Neural crest cell (in vitro differentiated cells): ENCODE measurements at regions not wholly inside any gene's neighbourhood (a gene's known extent, or its start where the extent isn't known, plus 50 kb on each side); places are given as distances from the start of the nearest gene placed in this dataset.

Experiments
- DNase-seq: peaks from one replicate; pipeline ENCODE4 v3.0.0; 2021; ENCODE audit warnings: low read depth, mixed read lengths, low spot score
- H3K27ac Mint-ChIP-seq: one replicate; pipeline ENCODE4 v1.8.0; 2021; ENCODE audit warnings: mild to moderate bottlenecking, mixed read lengths; ENCODE audit not compliant: unreplicated experiment
- H3K27me3 Mint-ChIP-seq: 2 replicates; pipeline ENCODE4 v1.8.0; 2021; ENCODE audit warnings: low read depth, mild to moderate bottlenecking, mixed read lengths
- H3K36me3 Mint-ChIP-seq: 2 replicates; pipeline ENCODE4 v1.8.0; 2021; ENCODE audit warnings: low read depth, mild to moderate bottlenecking, mixed read lengths
- H3K4me1 Mint-ChIP-seq: 2 replicates; pipeline ENCODE4 v1.8.0; 2021; ENCODE audit warnings: mixed read lengths
- H3K4me3 Mint-ChIP-seq: one replicate; pipeline ENCODE4 v1.8.0; 2021; ENCODE audit warnings: mild to moderate bottlenecking, mixed read lengths
- H3K9me3 Mint-ChIP-seq: 2 replicates; pipeline ENCODE4 v1.8.0; 2021; ENCODE audit warnings: mixed read lengths
- TF ChIP-seq, protein P1 (sequence below): fragments of 200-600 bp; sonication (generic); conservative IDR thresholded peaks from 2 replicates; pipeline ENCODE4 v1.5.0; 2021; ENCODE audit warnings: antibody characterized with exemption, mild to moderate bottlenecking

DNA sequence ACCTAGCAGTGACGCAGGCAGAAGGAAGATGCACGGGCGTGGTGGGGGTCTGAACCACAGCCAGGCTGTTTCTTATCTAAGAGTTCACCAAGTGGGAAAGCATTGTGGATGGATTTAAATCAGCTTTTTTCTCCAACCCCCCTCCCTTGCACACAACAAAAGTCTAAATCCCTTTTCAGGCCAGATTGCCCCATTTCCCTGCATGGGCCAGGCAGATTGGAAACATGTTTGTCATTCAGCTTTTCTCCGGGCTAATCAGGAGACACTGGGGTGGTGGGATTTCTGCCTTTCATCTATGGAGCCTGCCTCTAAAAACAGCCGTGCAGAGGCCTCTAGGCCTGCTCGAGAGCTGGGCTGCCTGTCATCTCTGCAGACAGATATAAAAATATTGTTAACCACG is 166.3 kb upstream of the LEF1 start:
- no peak for DNase-seq
- TF ChIP-seq, protein P1, sequence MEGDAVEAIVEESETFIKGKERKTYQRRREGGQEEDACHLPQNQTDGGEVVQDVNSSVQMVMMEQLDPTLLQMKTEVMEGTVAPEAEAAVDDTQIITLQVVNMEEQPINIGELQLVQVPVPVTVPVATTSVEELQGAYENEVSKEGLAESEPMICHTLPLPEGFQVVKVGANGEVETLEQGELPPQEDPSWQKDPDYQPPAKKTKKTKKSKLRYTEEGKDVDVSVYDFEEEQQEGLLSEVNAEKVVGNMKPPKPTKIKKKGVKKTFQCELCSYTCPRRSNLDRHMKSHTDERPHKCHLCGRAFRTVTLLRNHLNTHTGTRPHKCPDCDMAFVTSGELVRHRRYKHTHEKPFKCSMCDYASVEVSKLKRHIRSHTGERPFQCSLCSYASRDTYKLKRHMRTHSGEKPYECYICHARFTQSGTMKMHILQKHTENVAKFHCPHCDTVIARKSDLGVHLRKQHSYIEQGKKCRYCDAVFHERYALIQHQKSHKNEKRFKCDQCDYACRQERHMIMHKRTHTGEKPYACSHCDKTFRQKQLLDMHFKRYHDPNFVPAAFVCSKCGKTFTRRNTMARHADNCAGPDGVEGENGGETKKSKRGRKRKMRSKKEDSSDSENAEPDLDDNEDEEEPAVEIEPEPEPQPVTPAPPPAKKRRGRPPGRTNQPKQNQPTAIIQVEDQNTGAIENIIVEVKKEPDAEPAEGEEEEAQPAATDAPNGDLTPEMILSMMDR: no peak

DNA sequence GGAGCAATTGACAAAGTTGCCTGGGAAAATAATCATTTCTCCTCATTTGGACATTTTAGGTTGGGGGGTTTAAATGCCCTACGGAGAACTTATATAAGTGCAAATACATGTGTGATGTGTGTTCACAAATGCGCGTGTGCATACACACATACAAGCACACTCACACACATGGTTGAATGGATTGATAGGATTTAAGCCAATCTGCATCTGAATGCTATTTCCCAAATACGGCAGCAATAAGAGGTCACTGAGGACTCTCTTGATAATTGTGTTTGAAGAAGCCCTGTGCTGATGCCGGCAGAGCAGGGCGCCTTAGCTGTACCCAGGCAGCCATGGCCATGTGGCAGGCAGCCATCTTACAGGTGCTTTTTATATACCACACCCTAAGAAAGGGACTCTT is 165.3 kb upstream of the LEF1 start:
- no peak overlapping the region for H3K4me3 Mint-ChIP-seq
- no peaks in the 10 kb centered on the region for H3K9me3 Mint-ChIP-seq
- DNase-seq: no peak
- TF ChIP-seq, protein P1: no peak
- no peak overlapping the region for H3K27ac Mint-ChIP-seq
- peaks cover 61% of the 10 kb centered on the region for H3K4me1 Mint-ChIP-seq
- no peaks in the 10 kb centered on the region for H3K36me3 Mint-ChIP-seq
- H3K27me3 Mint-ChIP-seq: no peaks in the 10 kb centered on the region

More for the DNA sequence above, 166.3 kb upstream of the LEF1 start:
- no peak overlapping the region for H3K27ac Mint-ChIP-seq
- no peak overlapping the region for H3K4me3 Mint-ChIP-seq
- no peaks in the 10 kb centered on the region for H3K9me3 Mint-ChIP-seq
- H3K27me3 Mint-ChIP-seq: no peaks in the 10 kb centered on the region
- H3K4me1 Mint-ChIP-seq: peaks cover 64% of the 10 kb centered on the region
- no peaks in the 10 kb centered on the region for H3K36me3 Mint-ChIP-seq

DNA sequence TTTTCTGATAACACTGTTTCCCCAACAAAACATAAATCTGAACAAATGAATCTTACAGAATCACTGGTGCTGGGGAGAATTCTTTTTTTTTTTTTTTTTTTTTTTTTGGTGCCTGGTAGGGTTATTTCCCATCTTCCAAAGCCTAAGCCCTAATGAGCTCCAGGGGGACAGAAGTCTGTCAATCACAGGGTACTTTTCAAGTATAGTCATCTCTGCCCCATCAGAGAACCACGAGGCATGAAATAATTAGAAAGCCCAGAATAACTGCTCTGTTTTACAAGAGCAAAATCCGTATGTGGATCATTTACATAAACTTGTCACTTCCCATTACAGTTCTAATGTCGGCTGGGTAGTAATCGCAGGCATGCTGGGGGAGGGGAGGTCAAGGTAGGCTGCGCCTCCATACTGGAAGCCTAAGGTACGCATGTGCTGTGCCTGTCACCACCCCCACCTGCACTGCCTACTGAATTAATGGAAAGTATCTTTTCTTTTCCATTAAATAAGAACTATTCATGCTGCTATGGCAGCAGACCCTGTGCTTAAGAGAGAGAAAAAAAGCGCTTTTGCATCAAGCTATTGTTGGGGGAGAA is 164.7 kb upstream of the LEF1 start:
- Mint-ChIP-seq H3K4me3 (no peak overlapping the region), H3K27me3 (no peaks in the 10 kb centered on the region), H3K27ac (no peak overlapping the region), H3K4me1 (peaks cover 55% of the 10 kb centered on the region), H3K9me3 (no peaks in the 10 kb centered on the region), H3K36me3 (no peaks in the 10 kb centered on the region)
- DNase-seq: no peak
- TF ChIP-seq, protein P1: no peak

DNA sequence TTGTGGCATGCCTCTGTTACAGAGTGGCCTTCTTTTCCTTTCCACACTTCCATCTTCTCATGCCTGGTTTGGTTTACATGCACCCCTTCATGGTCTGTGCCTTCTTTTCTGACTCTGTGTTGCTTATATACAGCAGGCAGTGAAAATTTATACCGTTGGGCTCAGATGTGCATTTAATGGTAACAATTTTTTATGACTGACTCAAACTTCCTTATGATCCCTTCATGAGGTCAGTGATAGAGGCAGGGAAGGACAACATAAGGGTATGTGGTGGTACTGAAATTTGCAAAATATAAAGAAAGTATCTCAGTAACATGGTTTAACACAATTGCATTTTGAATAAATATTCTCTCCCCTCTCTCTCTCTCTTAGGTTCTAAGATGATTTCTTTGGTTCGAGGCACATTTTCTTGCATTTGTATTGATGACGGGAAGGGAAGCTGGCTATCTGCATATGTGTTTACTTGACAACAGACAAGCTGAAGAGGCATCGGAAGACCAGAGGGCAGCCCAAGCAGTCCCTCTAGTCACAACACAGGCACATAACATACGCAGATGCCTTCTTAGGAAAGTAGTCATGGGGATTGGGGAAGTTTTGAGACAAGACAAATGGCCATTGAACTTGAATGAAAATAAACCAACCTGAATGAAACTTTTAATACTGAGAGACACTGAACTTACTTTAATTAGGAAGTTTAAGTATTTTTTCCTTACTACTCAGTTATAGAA is 163.3 kb upstream of the LEF1 start:
- no peak for DNase-seq
- H3K27ac Mint-ChIP-seq: no peak overlapping the region
- H3K4me1 Mint-ChIP-seq: peaks cover 42% of the 10 kb centered on the region
- H3K4me3 Mint-ChIP-seq: no peak overlapping the region
- TF ChIP-seq, protein P1: no peak
- no peaks in the 10 kb centered on the region for H3K36me3 Mint-ChIP-seq
- no peaks in the 10 kb centered on the region for H3K9me3 Mint-ChIP-seq
- no peaks in the 10 kb centered on the region for H3K27me3 Mint-ChIP-seq

DNA sequence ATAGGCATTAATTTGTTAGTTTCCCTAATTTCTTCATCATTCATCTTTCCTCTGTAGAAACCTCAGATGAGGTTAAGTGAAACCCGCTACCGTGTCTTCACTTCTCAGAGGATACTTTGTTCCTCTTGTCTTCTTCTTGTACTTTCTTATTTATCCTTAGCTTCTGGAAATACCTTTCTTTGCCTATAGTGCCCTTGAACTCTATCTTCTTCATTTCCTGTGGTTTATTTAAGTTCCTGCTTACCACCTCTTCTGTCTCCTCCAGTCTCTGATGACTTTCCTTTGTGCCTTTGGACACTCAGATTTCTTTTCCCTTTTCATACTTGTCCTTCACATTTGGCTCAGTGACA is 159.6 kb upstream of the LEF1 start:
- Mint-ChIP-seq H3K9me3 (no peaks in the 10 kb centered on the region), H3K4me1 (peaks cover 17% of the 10 kb centered on the region), H3K4me3 (no peak overlapping the region), H3K36me3 (no peaks in the 10 kb centered on the region), H3K27ac (no peak overlapping the region), H3K27me3 (no peaks in the 10 kb centered on the region)
- DNase-seq: no peak
- TF ChIP-seq, protein P1: no peak
